IMR-90 (cell line): ENCODE measurements at regions not wholly inside any gene's neighbourhood (a gene's known extent, or its start where the extent isn't known, plus 50 kb on each side); places are given as distances from the start of the nearest gene placed in this dataset.

Source experiments
- BHLHE40 ChIP-seq: fragments of 150-350 bp; IDR thresholded peaks from 2 replicates; pipeline ENCODE4 v1.6.1; 2016; ENCODE audit warnings: mild to moderate bottlenecking, low read depth, low read length
- MAFK ChIP-seq: IDR thresholded peaks from 2 replicates; pipeline ENCODE4 v1.6.1; 2012; ENCODE audit warnings: low read depth, low read length, improper control_type of control experiment
- MXI1 ChIP-seq: IDR thresholded peaks from 2 replicates; pipeline ENCODE4 v1.6.1; 2012; ENCODE audit warnings: low read depth, mild to moderate bottlenecking, low read length, moderate library complexity, borderline replicate concordance
- POLR2A ChIP-seq: IDR thresholded peaks from 2 replicates; pipeline ENCODE4 v1.6.1; 2012; ENCODE audit warnings: mild to moderate bottlenecking, low read depth, low read length
- RCOR1 ChIP-seq: IDR thresholded peaks from 2 replicates; pipeline ENCODE4 v1.6.1; 2012; ENCODE audit warnings: mild to moderate bottlenecking, low read length, improper control_type of control experiment; ENCODE audit not compliant: insufficient replicate concordance
- SMC3 ChIP-seq: fragments of 150-350 bp; IDR thresholded peaks from 2 replicates; pipeline ENCODE4 v1.6.1; 2016; ENCODE audit warnings: low read depth, mild to moderate bottlenecking, antibody characterized with exemption, low read length, moderate library complexity
- TF ChIP-seq, protein P1 (sequence below): conservative IDR thresholded peaks from 2 replicates; pipeline ENCODE4 v1.5.1; 2012; ENCODE audit warnings: mild to moderate bottlenecking, low read depth, low read length, improper control_type of control experiment
- TF ChIP-seq, protein P2 (sequence below): fragments of 150-350 bp; IDR thresholded peaks from 2 replicates; pipeline ENCODE4 v1.6.1; 2017; ENCODE audit warnings: mild to moderate bottlenecking, antibody characterized with exemption, low read length, low read depth

DNA sequence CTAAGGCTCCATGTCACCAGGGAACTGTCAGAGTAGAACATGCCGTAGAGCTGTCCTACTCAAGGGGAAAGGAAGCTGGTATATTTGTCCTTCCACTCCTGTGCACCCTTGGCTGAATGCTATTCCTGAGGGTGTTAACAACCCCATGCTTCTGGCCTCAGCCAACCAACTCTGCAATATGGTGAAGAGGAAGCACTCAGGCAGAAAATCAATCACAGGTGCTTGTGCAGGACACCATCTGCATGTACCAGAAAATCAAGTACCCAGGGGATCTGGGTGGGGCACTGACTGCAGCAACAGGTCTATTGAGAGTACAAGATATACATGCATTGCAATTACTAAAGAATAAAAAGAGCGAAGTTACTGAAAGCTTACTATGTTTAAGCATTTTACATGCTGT lies 51.4 kb upstream of the NEK6 start:
- TF ChIP-seq SMC3 = no peak
- TF ChIP-seq, protein P1, sequence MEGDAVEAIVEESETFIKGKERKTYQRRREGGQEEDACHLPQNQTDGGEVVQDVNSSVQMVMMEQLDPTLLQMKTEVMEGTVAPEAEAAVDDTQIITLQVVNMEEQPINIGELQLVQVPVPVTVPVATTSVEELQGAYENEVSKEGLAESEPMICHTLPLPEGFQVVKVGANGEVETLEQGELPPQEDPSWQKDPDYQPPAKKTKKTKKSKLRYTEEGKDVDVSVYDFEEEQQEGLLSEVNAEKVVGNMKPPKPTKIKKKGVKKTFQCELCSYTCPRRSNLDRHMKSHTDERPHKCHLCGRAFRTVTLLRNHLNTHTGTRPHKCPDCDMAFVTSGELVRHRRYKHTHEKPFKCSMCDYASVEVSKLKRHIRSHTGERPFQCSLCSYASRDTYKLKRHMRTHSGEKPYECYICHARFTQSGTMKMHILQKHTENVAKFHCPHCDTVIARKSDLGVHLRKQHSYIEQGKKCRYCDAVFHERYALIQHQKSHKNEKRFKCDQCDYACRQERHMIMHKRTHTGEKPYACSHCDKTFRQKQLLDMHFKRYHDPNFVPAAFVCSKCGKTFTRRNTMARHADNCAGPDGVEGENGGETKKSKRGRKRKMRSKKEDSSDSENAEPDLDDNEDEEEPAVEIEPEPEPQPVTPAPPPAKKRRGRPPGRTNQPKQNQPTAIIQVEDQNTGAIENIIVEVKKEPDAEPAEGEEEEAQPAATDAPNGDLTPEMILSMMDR = no peak
- TF ChIP-seq RCOR1 = no peak
- no peak for TF ChIP-seq BHLHE40
- TF ChIP-seq MAFK = no peak
- no peak for TF ChIP-seq POLR2A
- TF ChIP-seq MXI1 = no peak
- TF ChIP-seq, protein P2, sequence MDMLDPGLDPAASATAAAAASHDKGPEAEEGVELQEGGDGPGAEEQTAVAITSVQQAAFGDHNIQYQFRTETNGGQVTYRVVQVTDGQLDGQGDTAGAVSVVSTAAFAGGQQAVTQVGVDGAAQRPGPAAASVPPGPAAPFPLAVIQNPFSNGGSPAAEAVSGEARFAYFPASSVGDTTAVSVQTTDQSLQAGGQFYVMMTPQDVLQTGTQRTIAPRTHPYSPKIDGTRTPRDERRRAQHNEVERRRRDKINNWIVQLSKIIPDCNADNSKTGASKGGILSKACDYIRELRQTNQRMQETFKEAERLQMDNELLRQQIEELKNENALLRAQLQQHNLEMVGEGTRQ = no peak
